Thymus (tissue), 11 donors: ENCODE measurements at regions not wholly inside any gene's neighbourhood (a gene's known extent, or its start where the extent isn't known, plus 50 kb on each side); places are given as distances from the start of the nearest gene placed in this dataset.

ENCODE experiments used
- DNase-seq, 9 donors: peaks; one replicate each; pipeline ENCODE4 v3.0.0-alpha.2; 2013; ENCODE audit warnings: low spot score in 9 of 9, low read depth in 6 of 9, missing footprints in 1 of 9
- H3K27ac ChIP-seq, 2 donors: one replicate each; pipeline ENCODE4 v1.5.1; 2013; ENCODE audit warnings: control low read depth in 1 of 2, low read depth in 1 of 2, low read length in 1 of 2, mild to moderate bottlenecking in 1 of 2, moderate library complexity in 1 of 2
- H3K27me3 ChIP-seq, 2 donors: one replicate each; pipeline ENCODE4 v1.5.1; 2013; ENCODE audit warnings: low read length in 1 of 2; ENCODE audit not compliant: control insufficient read depth in 2 of 2, insufficient read depth in 1 of 2
- H3K36me3 ChIP-seq, 2 donors: one replicate each; pipeline ENCODE4 v1.5.1; 2013; ENCODE audit warnings: low read length in 1 of 2, mild to moderate bottlenecking in 1 of 2, moderate library complexity in 1 of 2; ENCODE audit not compliant: control insufficient read depth in 2 of 2, insufficient read depth in 2 of 2
- H3K4me1 ChIP-seq, 2 donors: one replicate each; pipeline ENCODE4 v1.5.1; 2013; ENCODE audit warnings: low read length in 2 of 2; ENCODE audit not compliant: control insufficient read depth in 2 of 2, insufficient read depth in 2 of 2
- H3K4me3 ChIP-seq, 2 donors: one replicate each; pipeline ENCODE4 v1.5.1; 2013; ENCODE audit warnings: low read length in 2 of 2, control low read depth in 1 of 2, mild to moderate bottlenecking in 1 of 2
- H3K9me3 ChIP-seq, 2 donors: one replicate each; pipeline ENCODE4 v1.5.1; 2013; ENCODE audit warnings: low read length in 1 of 2, mild to moderate bottlenecking in 1 of 2; ENCODE audit not compliant: control insufficient read depth in 2 of 2, insufficient read depth in 1 of 2
- WGBS: extraction: QIAGEN DNeasy Blood & Tissue Kit; methylation state at CpG from one replicate; pipeline ENCODE4 v1.1.7; 2013; 5-methylcytosine and 5-hydroxymethylcytosine counted together
- donor health status: healthy.

DNA sequence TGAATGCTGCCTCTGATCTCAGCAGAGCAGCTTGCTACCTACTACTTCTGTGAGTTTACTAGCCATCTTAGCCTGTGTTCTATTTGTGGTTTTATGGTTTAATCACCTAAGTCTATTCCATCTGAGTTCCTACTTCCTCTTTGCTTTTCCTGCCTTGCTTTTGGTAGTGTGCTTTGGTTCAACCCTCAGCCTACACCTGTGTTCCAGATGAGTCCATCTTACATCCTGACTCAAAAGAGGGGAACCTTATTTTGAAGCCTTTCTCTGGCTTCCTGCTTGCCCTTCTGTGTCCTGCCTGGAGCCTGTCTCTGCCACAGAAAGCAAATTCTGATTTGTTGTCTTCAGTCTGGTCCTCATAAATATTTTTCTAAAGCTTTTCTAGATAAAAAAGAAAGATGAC is 530.3 kb upstream of the MEX3C start:
- Histone ChIP-seq H3K9me3 (no peaks in the 10 kb centered on the region), H3K27me3 (no peaks in the 10 kb centered on the region), H3K4me1 (no peaks in the 10 kb centered on the region), H3K4me3 (no peak overlapping the region), H3K27ac (no peak overlapping the region), H3K36me3 (no peaks in the 10 kb centered on the region)
- no peak for DNase-seq

DNA sequence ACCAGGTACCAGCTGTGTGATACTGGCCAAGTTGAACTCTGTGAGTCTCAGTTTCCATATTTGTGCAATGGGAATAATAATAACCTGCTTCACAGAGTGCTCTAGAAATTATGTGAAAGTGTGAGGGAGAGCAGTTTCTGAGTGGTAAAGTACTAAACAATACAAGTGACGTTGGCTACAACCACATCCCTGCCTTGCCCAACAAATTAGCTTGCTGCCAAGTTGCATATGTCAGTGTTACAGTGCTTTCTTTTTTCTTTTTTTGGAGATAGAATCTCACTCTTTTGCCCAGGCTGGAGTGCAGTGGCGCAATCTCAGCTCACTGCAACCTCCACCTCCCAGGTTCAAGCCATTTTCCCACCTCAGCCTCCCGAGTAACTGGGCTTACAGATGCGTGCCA is 533.6 kb upstream of the MEX3C start:
- no peak for DNase-seq
- H3K4me3 ChIP-seq: no peak overlapping the region
- no peaks in the 10 kb centered on the region for H3K36me3 ChIP-seq
- no peaks in the 10 kb centered on the region for H3K9me3 ChIP-seq
- H3K4me1 ChIP-seq: no peaks in the 10 kb centered on the region
- no peak overlapping the region for H3K27ac ChIP-seq
- H3K27me3 ChIP-seq: no peaks in the 10 kb centered on the region
- WGBS: 87% methylated on average over 4 of the region's 4 CpGs

DNA sequence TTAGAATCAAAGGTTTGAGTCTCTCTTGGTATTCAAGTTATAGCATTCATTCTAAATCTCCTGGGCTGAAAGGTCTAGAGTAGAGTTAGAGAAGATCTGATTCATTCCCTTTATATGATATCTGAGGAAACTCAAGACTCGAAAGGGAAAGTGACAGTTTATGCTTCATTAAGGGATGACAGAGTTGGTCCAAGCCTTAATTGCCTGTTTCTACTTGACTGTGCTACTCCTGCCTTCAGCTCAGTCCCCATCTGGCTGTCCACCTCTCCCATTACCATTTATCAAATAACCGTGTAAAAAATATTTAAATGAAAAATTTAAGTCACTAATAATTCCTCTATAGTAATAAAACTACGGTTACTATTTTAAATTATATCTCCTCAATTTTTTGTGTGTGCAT is 537.1 kb upstream of the MEX3C start:
- H3K4me3 ChIP-seq: no peak overlapping the region
- H3K36me3 ChIP-seq: no peaks in the 10 kb centered on the region
- DNase-seq: no peak
- 94% methylated on average over 3 of the region's 3 CpGs for WGBS
- H3K4me1 ChIP-seq: no peaks in the 10 kb centered on the region
- no peak overlapping the region for H3K27ac ChIP-seq
- no peaks in the 10 kb centered on the region for H3K27me3 ChIP-seq
- no peaks in the 10 kb centered on the region for H3K9me3 ChIP-seq

DNA sequence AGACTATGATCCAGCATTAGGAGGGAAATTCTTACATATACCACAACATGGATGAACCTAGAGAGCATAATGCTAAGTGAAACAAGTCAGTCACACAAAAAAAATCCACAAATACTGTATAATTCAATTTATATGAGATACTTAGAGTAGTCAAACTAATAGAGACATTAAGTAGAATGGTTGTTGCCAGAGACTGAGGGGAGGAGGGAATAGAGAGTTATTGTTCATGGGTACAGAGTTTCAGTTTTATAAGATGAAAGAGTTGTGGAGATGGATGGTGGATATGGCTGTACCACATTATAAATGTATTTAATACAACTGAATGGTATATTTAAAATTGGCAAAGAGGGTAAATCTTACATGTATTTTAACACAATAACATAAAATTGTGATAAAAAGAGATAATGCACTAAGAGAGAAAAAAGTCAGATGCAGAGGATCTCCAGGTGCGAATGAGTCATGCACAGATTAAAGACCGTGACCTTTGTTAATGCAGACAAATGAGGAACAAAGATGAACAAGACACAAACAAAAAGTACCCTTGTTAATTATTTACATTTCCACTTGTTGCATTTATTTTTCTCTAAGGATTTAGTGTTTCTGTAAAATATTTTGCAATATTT is 541.7 kb upstream of the MEX3C start:
- Histone ChIP-seq H3K36me3 (no peaks in the 10 kb centered on the region), H3K4me3 (no peak overlapping the region), H3K27me3 (no peaks in the 10 kb centered on the region), H3K27ac (no peak overlapping the region), H3K4me1 (no peaks in the 10 kb centered on the region), H3K9me3 (no peaks in the 10 kb centered on the region)
- WGBS: 97% methylated on average over 2 of the region's 2 CpGs
- DNase-seq: no peak

DNA sequence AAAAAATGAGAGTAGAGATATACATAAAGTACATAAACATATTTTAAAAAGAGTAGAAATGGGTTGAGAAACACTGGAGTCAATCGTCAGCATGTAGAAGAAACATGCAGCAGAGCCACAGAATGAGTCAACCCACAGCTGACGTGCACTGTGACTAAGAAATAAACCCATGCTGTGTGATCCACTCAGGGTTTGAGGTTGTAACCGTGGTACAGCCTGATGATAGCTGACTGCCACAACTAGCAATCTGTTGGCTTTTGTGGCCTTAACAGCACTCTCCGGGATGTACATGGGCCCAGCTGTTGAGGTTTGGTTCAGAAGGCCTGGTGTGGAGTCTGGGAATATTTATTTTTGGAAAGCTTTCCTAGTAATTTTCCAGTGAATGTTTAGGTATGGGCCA is 554.4 kb upstream of the MEX3C start:
- H3K4me1 ChIP-seq: no peaks in the 10 kb centered on the region
- 95% methylated on average over 4 of the region's 4 CpGs for WGBS
- no peak for DNase-seq
- no peak overlapping the region for H3K4me3 ChIP-seq
- no peaks in the 10 kb centered on the region for H3K9me3 ChIP-seq
- H3K36me3 ChIP-seq: no peaks in the 10 kb centered on the region
- no peak overlapping the region for H3K27ac ChIP-seq
- H3K27me3 ChIP-seq: no peaks in the 10 kb centered on the region

DNA sequence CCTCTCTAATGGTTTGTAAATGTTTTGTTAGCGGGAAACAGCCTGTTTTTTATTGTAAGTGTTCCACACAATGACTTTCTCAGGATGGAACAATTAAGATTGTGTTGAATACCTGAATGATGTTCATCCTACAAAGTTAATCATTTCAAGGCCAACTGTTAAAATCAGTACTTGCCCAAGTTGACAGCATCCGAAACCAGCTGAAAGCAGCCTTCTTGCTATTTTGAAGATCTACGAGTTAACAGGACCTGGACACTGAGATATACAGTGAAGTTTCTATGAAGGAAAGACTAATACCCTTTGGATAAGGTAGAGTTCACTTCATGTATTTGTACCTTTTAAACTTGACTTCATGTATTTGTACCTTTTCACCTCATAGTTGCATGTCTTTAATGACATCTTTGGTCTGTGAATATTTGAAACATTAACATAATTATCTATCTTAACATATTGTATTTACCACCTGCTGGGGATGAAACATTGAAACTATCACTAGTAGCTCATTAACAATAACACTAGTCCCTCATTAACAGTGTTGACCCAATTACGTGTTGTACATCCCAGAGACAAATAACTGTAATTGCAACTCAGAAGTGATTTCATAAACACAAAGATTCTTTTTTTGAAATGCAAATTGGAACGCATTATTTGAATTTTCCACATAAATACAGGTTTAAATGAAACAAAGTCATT is 556.0 kb upstream of the MEX3C start:
- Histone ChIP-seq H3K4me3 (no peak overlapping the region), H3K36me3 (no peaks in the 10 kb centered on the region), H3K9me3 (no peaks in the 10 kb centered on the region), H3K27me3 (no peaks in the 10 kb centered on the region), H3K4me1 (no peaks in the 10 kb centered on the region), H3K27ac (no peak overlapping the region)
- WGBS: 84% methylated on average over 5 of the region's 5 CpGs
- DNase-seq: no peak

DNA sequence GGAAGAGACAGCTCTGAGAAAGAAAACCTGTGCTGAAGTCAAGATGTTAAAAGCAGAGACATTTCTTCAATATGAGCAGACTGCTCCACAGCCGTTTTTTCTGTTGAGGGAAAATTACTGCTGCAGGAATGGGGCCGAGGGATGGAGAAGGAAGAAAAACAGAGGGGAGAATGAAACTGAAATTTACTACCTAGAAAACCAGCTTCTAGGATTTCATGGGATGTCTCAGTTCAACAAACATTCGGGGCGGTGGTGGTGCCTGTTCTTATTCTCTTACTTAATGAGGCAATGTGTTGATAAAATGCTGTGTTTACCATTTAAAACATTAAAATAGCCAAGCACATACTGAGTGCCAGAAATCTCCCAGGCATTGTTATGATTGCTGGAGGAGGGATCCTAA is 557.1 kb upstream of the MEX3C start:
- Histone ChIP-seq H3K36me3 (no peaks in the 10 kb centered on the region), H3K27ac (no peak overlapping the region), H3K4me1 (no peaks in the 10 kb centered on the region), H3K27me3 (no peaks in the 10 kb centered on the region), H3K9me3 (no peaks in the 10 kb centered on the region), H3K4me3 (no peak overlapping the region)
- 89% methylated on average over 4 of the region's 4 CpGs for WGBS
- DNase-seq: no peak

DNA sequence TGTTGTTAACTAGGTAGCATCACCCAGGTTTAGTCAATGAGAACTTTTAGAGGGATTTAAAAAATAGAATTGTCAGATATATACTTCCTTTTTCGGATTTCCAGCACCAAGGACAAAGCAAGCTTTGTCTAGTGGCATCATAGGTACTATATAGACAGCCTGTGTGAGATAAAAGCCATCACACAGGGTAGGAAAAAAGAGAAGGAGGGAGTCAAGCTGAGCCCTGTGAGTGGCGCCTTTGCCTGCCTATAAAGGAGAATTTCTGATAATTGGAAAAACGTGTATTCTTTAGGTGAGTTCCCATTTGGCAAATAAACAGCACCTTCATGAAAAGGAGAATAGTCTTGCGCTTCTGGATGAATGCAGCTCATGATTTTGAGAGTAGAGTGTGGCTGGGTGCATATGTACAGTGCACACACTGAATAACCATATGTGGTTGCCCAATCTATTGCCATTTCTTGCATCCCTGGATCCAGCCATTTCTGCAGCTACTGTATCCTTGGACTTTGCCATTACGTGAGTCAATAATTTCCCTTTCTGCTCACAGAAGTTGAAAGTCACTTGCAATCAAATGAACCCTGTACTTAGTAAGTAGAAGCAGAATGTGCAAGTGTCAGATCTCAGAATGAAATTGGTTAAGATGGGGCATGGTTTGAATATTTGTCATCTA is 559.9 kb upstream of the MEX3C start:
- Histone ChIP-seq H3K9me3 (no peaks in the 10 kb centered on the region), H3K36me3 (no peaks in the 10 kb centered on the region), H3K4me3 (no peak overlapping the region), H3K4me1 (no peaks in the 10 kb centered on the region), H3K27ac (no peak overlapping the region), H3K27me3 (no peaks in the 10 kb centered on the region)
- no peak for DNase-seq
- WGBS: 87% methylated on average over 5 of the region's 5 CpGs

DNA sequence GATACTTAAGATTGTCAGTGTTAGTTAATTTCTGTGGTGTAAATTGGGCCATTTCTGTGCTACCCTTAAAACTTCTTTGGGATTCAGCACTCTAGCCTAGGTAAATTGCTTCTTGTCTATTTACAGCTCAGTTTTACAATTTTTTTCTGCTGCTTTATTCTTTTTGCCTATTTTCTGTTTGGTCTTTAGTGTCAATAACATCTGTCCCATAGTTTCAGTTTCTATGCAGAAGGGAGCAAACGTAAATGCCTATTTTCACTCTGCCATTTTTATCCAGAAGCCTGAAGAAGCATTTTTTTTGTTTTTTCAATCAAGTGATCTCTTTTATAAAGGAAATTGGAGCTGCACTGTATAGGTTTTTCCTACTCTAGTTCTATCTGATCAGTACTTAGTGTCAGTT is 564.9 kb upstream of the MEX3C start:
- H3K36me3 ChIP-seq: no peaks in the 10 kb centered on the region
- H3K4me1 ChIP-seq: no peaks in the 10 kb centered on the region
- 81% methylated on average over 1 of the region's 1 CpG for WGBS
- H3K27me3 ChIP-seq: no peaks in the 10 kb centered on the region
- DNase-seq: no peak
- H3K4me3 ChIP-seq: no peak overlapping the region
- no peak overlapping the region for H3K27ac ChIP-seq
- no peaks in the 10 kb centered on the region for H3K9me3 ChIP-seq
